A673 (cell line): ENCODE measurements at regions not wholly inside any gene's neighbourhood (a gene's known extent, or its start where the extent isn't known, plus 50 kb on each side); places are given as distances from the start of the nearest gene placed in this dataset.

Experiments
- BruUV-seq: library from RNA; stranded (reverse); fragments of 400-500 nt; replicated peaks from 2 replicates; lab custom pipeline; 2021; lab: Mats Ljungman, UMichigan
- CTCF ChIA-PET: fragments of 300-600 bp; sonication (Branson Sonifier 250); formaldehyde crosslinking; loops from one replicate; lab custom pipeline; 2022; ENCODE audit warnings: antibody characterized with exemption; lab: Charles Lee
- POLR2A ChIA-PET: fragments of 300-600 bp; sonication (Branson Sonifier 250); formaldehyde crosslinking; loops from one replicate; lab custom pipeline; 2022; ENCODE audit warnings: antibody characterized with exemption; ENCODE audit not compliant: low non-redundant PET; lab: Charles Lee
- DNase-seq: peaks from one replicate; pipeline ENCODE4 v3.0.0-alpha.2; 2015; ENCODE audit warnings: low spot score
- H3K27ac ChIP-seq: fragments of 200-600 bp; sonication (generic); 2 replicates; pipeline ENCODE4 v1.5.1; 2016; ENCODE audit warnings: mixed run types, low read depth, mild to moderate bottlenecking, mixed read lengths, antibody characterized with exemption, low read length; ENCODE audit not compliant: poor library complexity, severe bottlenecking
- H3K27me3 ChIP-seq: fragments of 200-600 bp; sonication (generic); replicated peaks from 2 replicates; pipeline ENCODE4 v1.6.1; 2017; ENCODE audit warnings: mixed run types, low read depth, mild to moderate bottlenecking, mixed read lengths, antibody characterized with exemption, low read length; ENCODE audit not compliant: insufficient read depth, poor library complexity
- H3K36me3 ChIP-seq: fragments of 200-600 bp; sonication (generic); 2 replicates; pipeline ENCODE4 v1.6.1; 2016; ENCODE audit warnings: mixed run types, mild to moderate bottlenecking, mixed read lengths, antibody characterized with exemption, low read length; ENCODE audit not compliant: insufficient read depth, poor library complexity, severe bottlenecking
- H3K4me1 ChIP-seq: fragments of 200-600 bp; sonication (generic); 2 replicates; pipeline ENCODE4 v1.6.1; 2017; ENCODE audit warnings: mixed run types, mild to moderate bottlenecking, mixed read lengths, antibody characterized with exemption, low read length; ENCODE audit not compliant: insufficient read depth, poor library complexity, severe bottlenecking
- H3K4me3 ChIP-seq: fragments of 200-600 bp; sonication (generic); 2 replicates; pipeline ENCODE4 v1.5.1; 2016; ENCODE audit warnings: low read depth, mixed run types, mild to moderate bottlenecking, mixed read lengths, low read length; ENCODE audit not compliant: poor library complexity, severe bottlenecking
- H3K9me3 ChIP-seq: fragments of 200-600 bp; sonication (generic); 2 replicates; pipeline ENCODE4 v1.6.1; 2016; ENCODE audit warnings: mixed run types, low read depth, mild to moderate bottlenecking, mixed read lengths, antibody characterized with exemption, low read length; ENCODE audit not compliant: poor library complexity, severe bottlenecking
- CTCF ChIP-seq: fragments of 300-800, 200-600 bp; sonication (generic); conservative IDR thresholded peaks from 2 replicates; pipeline ENCODE4 v1.5.1; 2017; ENCODE audit warnings: low read depth, mild to moderate bottlenecking, antibody characterized with exemption, low read length, moderate library complexity, mixed read lengths
- EZH2 ChIP-seq: fragments of 200-600 bp; sonication (generic); IDR thresholded peaks from 2 replicates; pipeline ENCODE4 v1.6.1; 2017; ENCODE audit warnings: borderline replicate concordance, low read depth, mild to moderate bottlenecking, mixed read lengths, antibody characterized with exemption, low read length; ENCODE audit not compliant: poor library complexity, severe bottlenecking
- intact Hi-C: fragments of 100-400 bp; cut with micrococcal nuclease; formaldehyde crosslinking; loops from one replicate; pipeline ENCODE4 v1.10.0; 2022; ENCODE audit not compliant: unreplicated experiment

DNA sequence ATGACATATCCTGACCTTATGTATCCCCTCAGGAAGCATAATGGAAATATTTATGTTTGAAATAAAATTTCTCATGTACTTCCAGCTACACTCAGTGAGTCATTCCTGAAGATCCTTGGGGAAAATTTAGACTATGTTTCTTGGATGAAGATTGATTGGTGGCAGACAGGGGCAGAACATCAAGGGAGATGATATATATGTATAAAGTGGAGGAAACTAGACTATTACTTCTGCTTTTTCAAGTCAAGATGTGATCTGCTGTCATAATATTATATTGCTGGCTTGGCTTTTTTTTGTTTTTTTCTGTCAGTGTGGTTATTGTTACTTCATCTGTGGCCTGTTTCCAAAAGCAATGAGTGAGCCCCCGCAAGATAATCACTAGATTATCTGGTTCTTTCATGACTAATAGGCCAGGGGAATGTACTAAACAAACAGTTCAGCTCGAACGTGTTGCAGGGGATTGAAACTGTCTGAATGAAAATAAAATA is 87.2 kb upstream of the TNFSF11 start:
- ChIA-PET CTCF (no interaction called here), POLR2A (no interaction called here)
- no TSS peak for BruUV-seq
- Histone ChIP-seq H3K9me3 (no peaks in the 10 kb centered on the region), H3K4me1 (no peaks in the 10 kb centered on the region), H3K27ac (no peak overlapping the region), H3K36me3 (no peaks in the 10 kb centered on the region), H3K4me3 (no peak overlapping the region), H3K27me3 (no peaks in the 10 kb centered on the region)
- intact Hi-C loops = no loop called here
- DNase-seq = no peak
- TF ChIP-seq EZH2 = no peak
- TF ChIP-seq CTCF = no peak

GRCh38 chr13:42487221-42487620 is 86.7 kb upstream of the TNFSF11 start:
- H3K27ac ChIP-seq = no peak overlapping the region
- ChIA-PET CTCF (no interaction called here), POLR2A (no interaction called here)
- H3K4me3 ChIP-seq = no peak overlapping the region
- TF ChIP-seq CTCF (no peak), EZH2 (no peak)
- no peaks in the 10 kb centered on the region for H3K9me3 ChIP-seq
- no peaks in the 10 kb centered on the region for H3K4me1 ChIP-seq
- H3K36me3 ChIP-seq = no peaks in the 10 kb centered on the region
- no peaks in the 10 kb centered on the region for H3K27me3 ChIP-seq
- intact Hi-C loops = no loop called here
- DNase-seq = no peak
- no TSS peak for BruUV-seq

GRCh38 chr13:42490676-42491075 is 83.3 kb upstream of the TNFSF11 start:
- intact Hi-C loops = no loop called here
- ChIA-PET CTCF (no interaction called here), POLR2A (no interaction called here)
- Histone ChIP-seq H3K27ac (no peak overlapping the region), H3K27me3 (no peaks in the 10 kb centered on the region), H3K36me3 (no peaks in the 10 kb centered on the region), H3K4me3 (no peak overlapping the region), H3K9me3 (no peaks in the 10 kb centered on the region), H3K4me1 (no peaks in the 10 kb centered on the region)
- BruUV-seq = no TSS peak
- no peak for TF ChIP-seq CTCF
- TF ChIP-seq EZH2 = no peak
- no peak for DNase-seq
